ENCODE measurements at regions not wholly inside any gene's neighbourhood (a gene's known extent, or its start where the extent isn't known, plus 50 kb on each side); places are given as distances from the start of the nearest gene placed in this dataset.

- TF ChIP-seq CTCF (optimal IDR thresholded peaks at IDR 0.05 in 1 of 3, IDR thresholded peaks at IDR 0.05 in 1 of 3, conservative IDR thresholded peaks at IDR 0.05 in 1 of 3; ENCODE audit: extremely low read depth in 1 of 3, insufficient read depth in 2 of 3, low read length in 3 of 3) (no peak), EZH2 (IDR thresholded peaks at IDR 0.05; ENCODE audit: low read length) (no peak)
Measured at GRCh38 chr16:5706211-5706610, 608.6 kb upstream of the EEF2KMT start.

All from keratinocyte (primary cell).